ENCODE measurements at regions not wholly inside any gene's neighbourhood (a gene's known extent, or its start where the extent isn't known, plus 50 kb on each side); places are given as distances from the start of the nearest gene placed in this dataset.

DNA sequence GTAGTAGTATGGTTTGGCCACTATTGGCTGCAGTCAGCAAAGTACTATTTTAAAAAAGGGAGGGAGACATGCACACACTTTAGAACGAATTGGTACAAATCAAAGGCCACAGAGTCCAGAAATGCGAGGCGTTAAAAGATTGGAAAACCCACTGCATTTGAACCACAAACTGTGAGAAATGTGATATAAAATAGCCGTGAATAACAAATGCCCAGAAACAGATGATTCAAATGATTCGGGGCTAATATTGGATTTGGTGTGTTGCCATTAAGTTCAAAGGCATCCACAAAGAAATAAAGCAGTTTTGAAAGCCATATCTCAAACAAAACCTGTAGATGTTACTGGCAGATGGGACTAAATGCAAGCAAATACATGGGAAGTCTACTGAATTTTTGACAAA is 140.9 kb upstream of the HMHB1 start:
- TF ChIP-seq, protein P1, sequence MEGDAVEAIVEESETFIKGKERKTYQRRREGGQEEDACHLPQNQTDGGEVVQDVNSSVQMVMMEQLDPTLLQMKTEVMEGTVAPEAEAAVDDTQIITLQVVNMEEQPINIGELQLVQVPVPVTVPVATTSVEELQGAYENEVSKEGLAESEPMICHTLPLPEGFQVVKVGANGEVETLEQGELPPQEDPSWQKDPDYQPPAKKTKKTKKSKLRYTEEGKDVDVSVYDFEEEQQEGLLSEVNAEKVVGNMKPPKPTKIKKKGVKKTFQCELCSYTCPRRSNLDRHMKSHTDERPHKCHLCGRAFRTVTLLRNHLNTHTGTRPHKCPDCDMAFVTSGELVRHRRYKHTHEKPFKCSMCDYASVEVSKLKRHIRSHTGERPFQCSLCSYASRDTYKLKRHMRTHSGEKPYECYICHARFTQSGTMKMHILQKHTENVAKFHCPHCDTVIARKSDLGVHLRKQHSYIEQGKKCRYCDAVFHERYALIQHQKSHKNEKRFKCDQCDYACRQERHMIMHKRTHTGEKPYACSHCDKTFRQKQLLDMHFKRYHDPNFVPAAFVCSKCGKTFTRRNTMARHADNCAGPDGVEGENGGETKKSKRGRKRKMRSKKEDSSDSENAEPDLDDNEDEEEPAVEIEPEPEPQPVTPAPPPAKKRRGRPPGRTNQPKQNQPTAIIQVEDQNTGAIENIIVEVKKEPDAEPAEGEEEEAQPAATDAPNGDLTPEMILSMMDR (IDR thresholded peaks at IDR 0.05; ENCODE audit: low read depth, low read length): no peak
- in situ Hi-C loops (cut with HindIII; ENCODE audit: low sequenced_read_pairs): no loop called here
- H3K4me3 ChIP-seq (ENCODE audit: low read depth, low read length): no peak overlapping the region
- DNase-seq (ENCODE audit: low read depth, low spot score): no peak

- in situ Hi-C loops (cut with HindIII; ENCODE audit: low sequenced_read_pairs): no loop called here
- TF ChIP-seq, protein P1 (IDR thresholded peaks at IDR 0.05; ENCODE audit: low read depth, low read length): no peak
- H3K4me3 ChIP-seq (ENCODE audit: low read depth, low read length): no peak overlapping the region
- no peak for DNase-seq (ENCODE audit: low read depth, low spot score)
Measured at GRCh38 chr5:143665866-143666265, 146.1 kb upstream of the HMHB1 start.

DNA sequence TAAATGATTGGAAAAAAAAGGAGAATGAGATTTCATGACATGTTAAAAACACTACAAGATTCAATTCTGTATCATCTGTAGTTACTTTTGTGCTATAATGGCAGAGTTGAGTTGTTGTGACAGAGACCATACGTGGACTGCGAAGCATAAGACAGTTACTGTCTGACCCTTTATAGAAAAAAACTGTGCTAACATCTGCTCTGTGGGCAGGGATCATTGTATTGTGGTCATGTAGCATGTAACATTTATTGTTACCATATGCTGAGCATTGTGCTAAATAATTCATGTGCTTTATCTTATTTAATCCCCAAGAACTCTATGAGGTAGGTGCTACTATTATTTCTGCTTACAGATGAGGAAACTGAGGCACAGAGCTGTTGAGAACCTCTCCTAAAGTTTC is 147.3 kb upstream of the HMHB1 start:
- no peak overlapping the region for H3K4me3 ChIP-seq (ENCODE audit: low read depth, low read length)
- TF ChIP-seq, protein P1 (IDR thresholded peaks at IDR 0.05; ENCODE audit: low read depth, low read length): no peak
- no peak for DNase-seq (ENCODE audit: low read depth, low spot score)
- in situ Hi-C loops (cut with HindIII; ENCODE audit: low sequenced_read_pairs): no loop called here

DNA sequence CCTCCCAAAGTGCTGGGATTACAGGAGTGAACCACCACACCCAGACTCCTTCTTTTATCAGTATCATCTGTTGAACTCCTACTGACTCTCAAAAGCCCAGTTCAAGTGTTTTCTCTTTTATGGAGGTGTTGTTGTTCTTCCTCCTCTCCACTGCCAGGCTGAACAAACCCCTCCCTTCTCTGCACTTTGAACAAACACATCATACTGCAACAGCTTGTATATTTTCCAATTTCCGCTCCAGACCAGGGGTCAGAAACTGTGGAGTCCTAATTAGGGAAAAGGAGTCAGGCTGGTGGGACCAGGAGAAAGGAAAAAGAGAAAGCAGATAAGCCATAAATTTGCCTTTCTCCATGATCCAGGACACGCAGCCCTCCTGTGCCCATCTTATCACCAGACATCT is 148.1 kb upstream of the HMHB1 start:
- H3K4me3 ChIP-seq (ENCODE audit: low read depth, low read length): no peak overlapping the region
- DNase-seq (ENCODE audit: low read depth, low spot score): no peak
- in situ Hi-C loops (cut with HindIII; ENCODE audit: low sequenced_read_pairs): no loop called here
- TF ChIP-seq, protein P1 (IDR thresholded peaks at IDR 0.05; ENCODE audit: low read depth, low read length): no peak

DNA sequence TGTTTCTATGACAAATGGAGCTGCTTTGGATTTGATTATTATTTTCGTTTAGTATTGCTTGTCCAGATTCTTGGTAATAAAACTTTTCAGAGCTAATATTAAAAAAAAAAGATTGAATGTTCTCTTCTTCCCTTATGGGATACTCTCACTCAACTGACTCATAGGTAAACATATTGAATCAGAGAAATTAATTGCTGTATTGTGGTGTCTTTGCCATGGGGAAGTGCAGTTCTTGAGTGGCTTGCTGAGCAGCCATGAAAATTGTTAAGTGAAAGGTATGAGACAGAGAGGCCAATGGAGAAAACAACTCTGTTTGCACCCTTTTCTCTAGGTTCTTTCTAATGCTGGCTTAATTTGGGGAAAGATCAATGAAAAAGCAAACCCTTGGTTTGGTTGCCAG is 149.9 kb upstream of the HMHB1 start:
- TF ChIP-seq, protein P1 (IDR thresholded peaks at IDR 0.05; ENCODE audit: low read depth, low read length): no peak
- DNase-seq (ENCODE audit: low read depth, low spot score): no peak
- in situ Hi-C loops (cut with HindIII; ENCODE audit: low sequenced_read_pairs): no loop called here
- H3K4me3 ChIP-seq (ENCODE audit: low read depth, low read length): no peak overlapping the region

GRCh38 chr5:143660625-143661024 is 151.3 kb upstream of the HMHB1 start:
- H3K4me3 ChIP-seq (ENCODE audit: low read depth, low read length): no peak overlapping the region
- TF ChIP-seq, protein P1 (IDR thresholded peaks at IDR 0.05; ENCODE audit: low read depth, low read length): no peak
- DNase-seq (ENCODE audit: low read depth, low spot score): no peak
- in situ Hi-C loops (cut with HindIII; ENCODE audit: low sequenced_read_pairs): no loop called here
